ENCODE measurements at regions not wholly inside any gene's neighbourhood (a gene's known extent, or its start where the extent isn't known, plus 50 kb on each side); places are given as distances from the start of the nearest gene placed in this dataset.

- TF ChIP-seq EZH2 (optimal IDR thresholded peaks at IDR 0.05; ENCODE audit: low read depth, low read length) (no peak), CTCF (IDR thresholded peaks at IDR 0.05; ENCODE audit: low read length) (no peak), EZH2phosphoT487 (IDR thresholded peaks at IDR 0.05; ENCODE audit: low read length) (no peak)
Observed at GRCh38 chr4:116638592-116638991, 446.8 kb downstream of the TRAM1L1 start.

All from MM.1S (cell line).